HG03159 (cell line): ENCODE measurements at regions not wholly inside any gene's neighbourhood (a gene's known extent, or its start where the extent isn't known, plus 50 kb on each side); places are given as distances from the start of the nearest gene placed in this dataset.
A peak's percentile ranks its signal among the peaks of the same experiment; 100 is the strongest.
"Not testable (repeated sequence)": the region's sequence is repeated elsewhere in the genome, so short reads cannot be mapped to it uniquely, and the experiment has no call there.

Source experiments
- ATAC-seq: cut with Tn5 transposase; IDR thresholded peaks from one replicate; pipeline ENCODE4 v1.9.1; 2021; ENCODE audit warnings: mild to moderate bottlenecking, moderate library complexity; ENCODE audit not compliant: unreplicated experiment

- ATAC-seq, result not testable (repeated sequence)
Measured at GRCh38 chr13:21261487-21262216, 85.2 kb downstream of the MRPL57 start.

DNA sequence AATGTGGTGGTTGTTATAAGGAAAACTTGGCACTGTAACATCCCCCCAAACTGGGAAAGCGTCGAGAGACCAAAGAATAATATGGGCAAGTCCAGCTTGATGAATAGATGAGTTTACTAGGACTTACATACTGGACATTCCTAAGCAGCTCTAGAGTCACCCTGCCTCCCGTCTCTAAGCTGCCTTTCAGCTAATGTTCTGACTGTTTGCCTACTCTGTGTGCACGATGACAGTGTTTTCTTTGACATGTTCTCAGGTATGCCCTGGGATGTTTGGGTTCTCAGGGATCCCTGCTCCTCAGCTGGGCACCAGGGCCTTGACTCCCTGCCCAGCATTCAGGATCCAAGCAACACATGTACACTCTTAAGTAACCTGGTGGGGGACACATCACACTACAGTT lies 87.5 kb downstream of the MRPL57 start:
- not testable (repeated sequence) for ATAC-seq

DNA sequence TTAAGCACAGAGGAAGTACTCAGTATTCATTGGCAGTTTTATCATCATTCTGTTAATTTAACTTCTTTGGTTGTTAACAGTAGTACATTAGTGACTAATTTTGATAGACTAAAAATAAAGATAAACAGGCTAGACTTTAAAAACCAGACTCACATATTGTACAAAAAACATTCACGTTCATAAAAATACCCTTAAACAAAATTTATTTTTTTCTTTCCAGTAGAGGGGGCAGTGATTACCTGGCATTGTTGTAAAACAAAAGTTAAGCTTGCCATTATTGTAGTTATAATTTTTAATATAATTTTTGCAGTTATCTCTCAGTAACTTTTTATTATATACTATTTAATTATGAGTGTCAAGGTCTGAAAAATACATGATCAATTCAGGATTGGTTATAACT lies 92.0 kb downstream of the MRPL57 start:
- not testable (repeated sequence) for ATAC-seq

DNA sequence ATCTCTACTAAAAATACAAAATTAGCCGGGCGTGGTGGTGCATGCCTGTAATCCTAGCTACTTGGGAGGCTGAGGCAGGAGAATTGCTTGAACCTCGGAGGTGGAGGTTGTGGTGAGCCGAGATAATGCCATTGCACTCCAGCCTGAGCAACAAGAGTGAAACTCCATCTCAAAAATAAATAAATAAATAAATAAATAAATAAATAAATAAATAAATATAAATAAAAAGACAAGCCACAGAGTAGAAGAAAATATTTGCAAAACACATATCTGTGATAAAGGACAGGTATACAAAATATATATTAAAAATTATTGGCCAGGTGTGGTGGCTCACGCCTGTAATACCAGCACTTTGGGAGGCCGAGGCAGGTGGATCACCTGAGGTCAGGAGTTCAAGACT lies 96.0 kb downstream of the MRPL57 start:
- not testable (repeated sequence) for ATAC-seq

DNA sequence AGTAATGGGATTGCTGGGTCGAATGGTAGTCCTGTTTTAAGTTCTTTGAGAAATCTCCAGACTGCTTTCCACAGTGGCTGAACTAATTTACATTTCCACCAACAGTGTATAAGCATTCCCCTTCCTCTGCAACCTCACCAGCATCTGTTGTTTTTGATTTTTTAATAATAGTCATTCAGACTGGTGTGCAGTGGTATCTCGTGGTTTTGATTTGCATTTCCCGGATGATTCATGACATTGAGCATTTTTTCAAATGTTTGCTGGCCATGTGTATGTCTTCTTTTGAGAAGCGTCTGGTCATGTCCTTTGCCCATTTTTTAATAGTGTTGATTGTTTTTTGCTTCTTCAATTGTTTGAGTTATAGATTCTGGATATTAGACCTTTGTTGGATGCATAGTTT lies 98.0 kb downstream of the MRPL57 start:
- not testable (repeated sequence) for ATAC-seq

GRCh38 chr13:21282065-21282464 lies 105.6 kb downstream of the MRPL57 start:
- no peak for ATAC-seq

DNA sequence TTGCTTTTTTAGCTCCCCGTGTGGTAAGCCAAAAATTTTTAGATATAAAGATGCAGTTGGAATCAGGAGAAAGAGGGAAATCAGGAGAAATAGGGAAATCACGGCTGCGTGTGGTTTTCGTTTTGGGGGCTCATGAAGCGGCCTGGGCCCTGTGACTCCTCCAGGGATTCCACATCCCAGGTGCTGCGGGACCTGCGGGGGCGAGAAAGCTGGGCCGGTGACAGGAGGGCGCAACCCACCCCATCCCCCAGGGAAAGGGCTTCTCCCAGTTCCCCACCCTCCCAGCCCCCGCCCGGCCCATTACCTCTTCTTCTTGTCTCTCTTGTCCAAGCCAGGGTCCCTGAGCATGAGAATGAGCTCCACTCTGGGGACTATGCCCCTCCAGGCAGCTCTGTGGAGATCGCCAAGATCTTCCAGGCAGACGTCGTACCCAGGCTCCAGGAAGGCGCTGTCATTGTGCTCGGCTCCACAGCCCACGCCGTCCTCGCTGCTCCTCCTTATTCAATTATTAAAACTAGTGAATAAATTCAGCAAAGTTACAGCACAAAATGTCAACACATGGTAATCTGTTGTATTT lies 111.0 kb downstream of the MRPL57 start:
- no peak for ATAC-seq

GRCh38 chr13:21289475-21289874 lies 113.0 kb downstream of the MRPL57 start:
- no peak for ATAC-seq

- not testable (repeated sequence) for ATAC-seq
Measured at GRCh38 chr13:21290442-21291002, 114.1 kb downstream of the MRPL57 start.

DNA sequence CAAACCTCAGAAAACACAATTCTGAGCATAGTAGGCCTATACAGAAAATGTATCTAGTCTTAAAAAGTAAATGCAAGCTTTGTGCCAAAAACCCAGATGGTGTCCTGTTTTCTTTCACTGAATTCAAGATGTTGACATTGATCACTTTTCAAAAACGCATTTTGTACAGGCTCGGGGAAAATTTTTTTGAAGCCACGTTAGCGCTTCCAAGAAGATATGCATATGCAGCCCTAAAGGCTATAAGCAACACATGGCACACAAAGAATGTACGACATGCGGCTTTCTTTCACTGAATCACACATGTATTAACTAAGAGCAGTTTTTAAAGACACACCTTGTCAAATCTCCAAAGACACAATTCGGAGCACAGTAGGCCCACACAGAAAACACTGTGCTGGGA lies 115.4 kb downstream of the MRPL57 start:
- ATAC-seq, result no peak

DNA sequence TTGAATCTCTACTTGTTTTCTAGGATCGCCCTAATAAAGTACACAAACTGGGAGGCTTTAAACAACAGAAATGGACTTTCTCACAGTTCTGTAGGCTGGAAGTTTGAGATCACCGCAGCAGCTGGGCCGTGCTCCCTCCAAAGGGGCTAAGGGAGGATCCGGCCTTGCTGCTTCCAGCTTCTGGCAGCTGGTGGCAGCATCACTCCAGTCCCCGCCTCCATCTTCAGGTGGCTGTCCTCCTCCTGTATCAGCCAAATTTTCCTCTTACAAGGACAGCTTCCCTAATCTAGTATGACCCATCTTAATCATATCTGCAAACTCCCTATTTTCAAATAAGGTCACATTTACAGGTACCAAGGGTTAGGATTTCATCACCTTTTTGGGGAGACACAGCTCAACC lies 120.5 kb downstream of the MRPL57 start:
- ATAC-seq, result peak; percentile 35

- peak; percentile 1 for ATAC-seq
Measured at GRCh38 chr13:21297447-21297846, 121.0 kb downstream of the MRPL57 start.

DNA sequence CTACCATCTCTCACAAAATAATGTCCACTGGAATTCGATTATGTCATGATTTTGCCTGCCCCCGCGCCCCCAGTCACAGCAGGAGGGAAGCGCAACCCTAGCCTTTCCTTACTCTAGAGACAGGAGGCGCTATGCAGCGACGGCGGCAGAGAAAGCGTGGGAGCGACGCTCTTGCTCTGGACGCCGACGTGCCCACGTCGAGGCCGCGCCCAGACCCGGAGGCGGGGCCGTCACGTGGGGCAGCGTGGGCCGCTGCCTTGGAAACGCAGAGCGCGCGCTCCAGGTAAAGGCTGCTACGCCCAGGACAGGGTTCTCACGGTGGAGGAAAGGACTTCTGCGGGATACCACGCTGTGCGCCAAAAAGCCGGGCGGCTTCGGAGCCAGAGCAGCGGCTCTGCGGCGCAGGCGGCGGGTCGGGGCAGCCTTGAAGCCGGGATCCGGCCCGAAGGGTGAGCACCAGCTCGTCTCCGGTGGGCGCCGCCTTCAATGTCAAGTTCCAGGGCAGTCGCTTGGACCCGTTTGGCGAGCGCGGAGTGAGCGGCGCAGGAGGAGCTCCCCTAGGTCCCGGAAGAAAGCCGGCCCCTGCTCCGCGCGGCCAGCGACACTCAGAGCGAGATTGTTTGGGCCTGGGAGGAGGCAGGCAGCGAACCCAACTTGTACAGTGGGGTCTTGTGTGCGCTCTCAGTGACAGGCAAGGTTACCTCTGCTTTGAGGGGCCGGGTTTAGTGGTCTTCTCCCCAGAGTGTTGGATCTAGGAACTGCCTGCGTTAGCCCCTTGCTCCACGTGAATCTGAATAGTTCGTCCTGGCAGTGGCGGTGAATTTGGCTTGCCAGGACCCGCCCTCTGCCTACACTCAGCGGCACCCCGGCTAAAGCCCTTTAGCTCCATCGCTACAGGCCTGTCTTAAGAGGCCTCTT lies 121.7 kb downstream of the MRPL57 start:
- ATAC-seq, result peak; percentile 92

DNA sequence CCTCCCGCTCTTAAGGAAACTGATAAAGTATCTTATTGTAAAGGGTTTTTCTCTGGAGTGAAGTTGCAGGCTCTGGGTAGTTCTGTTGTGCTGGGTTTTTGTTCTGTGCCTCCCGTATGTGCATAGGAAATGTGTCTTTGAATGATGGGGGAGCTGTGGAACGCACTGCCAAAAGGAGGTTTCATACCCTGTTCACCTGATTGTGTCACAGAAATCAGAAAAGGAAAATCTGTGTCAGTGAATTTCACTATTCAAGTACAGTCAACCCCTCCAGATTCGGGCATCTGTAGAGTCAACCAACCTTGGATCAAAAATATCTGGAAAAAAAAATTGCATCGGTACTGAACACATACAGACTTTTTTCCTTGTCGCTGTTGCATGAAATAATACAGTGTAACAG lies 127.8 kb downstream of the MRPL57 start:
- no peak for ATAC-seq

DNA sequence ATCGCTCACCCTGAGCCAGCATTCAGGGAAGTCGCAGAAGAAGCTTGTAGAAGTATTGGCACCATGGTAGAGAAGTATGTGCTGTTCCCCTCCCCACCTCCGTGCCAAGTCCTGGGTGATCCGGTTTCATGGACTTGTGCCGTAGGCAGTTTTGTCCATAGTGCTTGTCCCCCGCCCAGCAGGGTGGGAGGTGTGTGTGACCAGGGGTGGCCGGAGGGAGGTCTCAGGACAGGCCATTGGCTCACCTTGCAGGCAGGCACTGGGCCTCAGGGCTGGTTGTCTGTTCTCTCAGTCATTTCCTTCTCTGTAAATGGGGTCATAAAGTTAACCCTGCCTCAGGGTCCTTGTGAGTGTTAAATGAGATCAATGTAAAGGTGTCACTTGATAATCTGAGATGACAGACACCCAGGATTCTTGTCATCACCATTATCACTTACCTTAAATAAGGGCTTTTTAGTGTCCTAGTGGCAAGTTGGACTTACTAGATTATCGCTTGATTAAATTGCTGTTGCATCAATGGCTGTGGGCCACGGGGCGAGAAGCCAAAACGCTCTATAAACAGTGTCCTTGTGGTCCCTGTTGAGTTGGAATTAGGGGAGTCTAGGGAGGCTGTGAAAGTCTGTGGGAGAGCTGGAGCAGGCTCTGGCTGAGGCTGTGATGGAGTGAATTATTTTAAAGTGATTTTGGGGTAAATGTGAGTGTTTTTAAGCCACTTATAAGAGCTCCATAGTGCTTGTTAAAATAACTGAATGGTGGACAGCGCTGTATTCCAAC lies 130.0 kb downstream of the MRPL57 start:
- ATAC-seq, result not testable (repeated sequence)

GRCh38 chr13:21307158-21307557 lies 130.7 kb downstream of the MRPL57 start:
- ATAC-seq, result not testable (repeated sequence)

DNA sequence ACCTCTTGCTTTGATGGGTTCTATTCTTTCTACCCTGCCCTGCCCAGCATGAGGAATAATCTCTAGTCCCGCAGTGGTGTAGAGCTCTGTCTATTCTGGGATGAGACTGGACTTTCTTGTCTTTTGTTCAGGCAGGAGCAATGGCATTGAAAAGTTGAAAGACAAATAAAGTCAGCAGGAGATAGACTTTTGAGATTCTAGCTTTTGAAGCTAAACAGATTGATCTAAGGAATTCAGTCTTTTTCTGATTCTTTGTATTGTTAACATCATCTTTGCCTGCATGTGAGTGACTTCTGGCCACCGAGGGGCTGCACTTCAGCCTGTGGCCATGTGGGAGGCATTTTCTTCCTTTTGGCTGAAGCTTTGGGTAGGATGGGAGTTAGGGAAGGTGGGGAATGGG lies 132.4 kb downstream of the MRPL57 start:
- ATAC-seq, result no peak

DNA sequence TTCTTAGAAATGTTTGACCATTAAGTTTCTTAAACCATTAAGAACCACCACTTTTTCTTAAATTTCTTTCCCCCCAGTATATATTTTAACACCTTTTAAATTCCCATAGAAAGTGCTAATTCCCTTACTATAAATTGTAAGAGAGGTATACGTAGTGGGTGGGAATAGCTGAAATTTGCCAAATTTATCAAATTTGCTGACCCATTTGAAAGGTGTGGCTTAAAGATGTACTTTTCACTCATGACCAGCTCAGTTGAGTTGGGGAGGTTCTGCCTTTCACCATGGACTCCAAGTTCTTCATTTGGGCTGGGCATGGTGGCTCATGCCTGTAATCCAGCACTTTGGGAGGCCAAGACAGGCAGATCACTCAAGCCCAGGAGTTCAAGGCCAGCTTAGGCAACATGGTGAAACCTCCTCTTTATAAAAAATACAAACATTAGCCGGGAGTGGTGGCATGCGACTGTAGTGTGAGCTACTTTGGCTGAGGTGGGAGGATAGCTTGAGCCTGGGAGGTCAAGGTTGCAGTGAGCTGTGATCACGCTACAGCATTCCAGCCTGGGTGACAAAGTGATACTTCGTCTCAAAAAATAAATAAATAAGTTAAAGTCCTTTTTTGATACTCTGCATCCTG lies 133.2 kb downstream of the MRPL57 start:
- no peak for ATAC-seq

- ATAC-seq, result no peak
Measured at GRCh38 chr13:21310220-21310619, 133.8 kb downstream of the MRPL57 start.

GRCh38 chr13:21314976-21315375 lies 138.5 kb downstream of the MRPL57 start:
- not testable (repeated sequence) for ATAC-seq
